Smooth muscle cell (in vitro differentiated cells): ENCODE measurements at regions not wholly inside any gene's neighbourhood (a gene's known extent, or its start where the extent isn't known, plus 50 kb on each side); places are given as distances from the start of the nearest gene placed in this dataset.

Source experiments
- DNase-seq: peaks from one replicate; lab custom pipeline; 2025; ENCODE audit not compliant: unreplicated experiment; lab: John Stamatoyannopoulos, UW
- H2AFZ ChIP-seq: fragments of 200-600 bp; sonication (generic); 2 replicates; pipeline ENCODE4 v1.6.0; 2016; ENCODE audit warnings: antibody characterized with exemption, low read depth, mild to moderate bottlenecking
- H3F3A ChIP-seq: fragments of 200-600 bp; sonication (generic); 2 replicates; pipeline ENCODE4 v1.6.0; 2017; ENCODE audit warnings: antibody characterized with exemption, low read depth
- H3K27ac ChIP-seq: fragments of 200-600 bp; sonication (generic); 2 replicates; pipeline ENCODE4 v1.5.1; 2016; ENCODE audit warnings: low read depth, mild to moderate bottlenecking
- H3K27me3 ChIP-seq: fragments of 200-600 bp; sonication (generic); 2 replicates; pipeline ENCODE4 v1.6.1; 2016; ENCODE audit warnings: low read depth, mild to moderate bottlenecking
- H3K36me3 ChIP-seq: fragments of 200-600 bp; sonication (generic); 2 replicates; pipeline ENCODE4 v1.5.1; 2016; ENCODE audit warnings: low read depth
- H3K4me1 ChIP-seq: fragments of 200-600 bp; sonication (generic); 2 replicates; pipeline ENCODE4 v1.5.1; 2016; ENCODE audit warnings: low read depth
- H3K4me2 ChIP-seq: fragments of 200-600 bp; sonication (generic); 2 replicates; pipeline ENCODE4 v1.6.0; 2016; ENCODE audit warnings: mild to moderate bottlenecking
- H3K4me3 ChIP-seq: fragments of 200-600 bp; sonication (generic); 2 replicates; pipeline ENCODE4 v1.5.1; 2016; ENCODE audit warnings: mild to moderate bottlenecking
- H3K79me2 ChIP-seq: fragments of 200-600 bp; sonication (generic); 2 replicates; pipeline ENCODE4 v1.6.0; 2016; ENCODE audit warnings: low read depth, mild to moderate bottlenecking
- H3K9ac ChIP-seq: fragments of 200-600 bp; sonication (generic); 2 replicates; pipeline ENCODE4 v1.6.0; 2016; ENCODE audit warnings: low read depth
- H3K9me3 ChIP-seq: fragments of 200-600 bp; sonication (generic); replicated peaks from 2 replicates; pipeline ENCODE4 v1.5.1; 2016; ENCODE audit warnings: low read depth
- H4K20me1 ChIP-seq: fragments of 200-600 bp; sonication (generic); 2 replicates; pipeline ENCODE4 v1.6.0; 2016; ENCODE audit warnings: low read depth
- CTCF ChIP-seq: fragments of 200-600 bp; sonication (generic); IDR thresholded peaks from 2 replicates; pipeline ENCODE4 v1.5.1; 2017; ENCODE audit warnings: borderline replicate concordance, mild to moderate bottlenecking, antibody characterized with exemption; ENCODE audit not compliant: insufficient read depth, poor library complexity, severe bottlenecking
- WGBS: methylation state at CpG from one replicate; pipeline ENCODE4 v1.1.7; 2016; ENCODE audit warnings: low lambda C conversion rate; 5-methylcytosine and 5-hydroxymethylcytosine counted together

GRCh38 chr2:45256173-45256866, 247.1 kb upstream of the SIX2 start:
- WGBS = 85% methylated on average over 7 of the region's 7 CpGs
- TF ChIP-seq CTCF = no peak

GRCh38 chr2:45255563-45255962, 246.3 kb upstream of the SIX2 start:
- Histone ChIP-seq H3K27ac (no peak overlapping the region), H4K20me1 (no peaks in the 10 kb centered on the region), H3K4me3 (no peak overlapping the region), H3K27me3 (no peaks in the 10 kb centered on the region), H3K9ac (no peak overlapping the region), H3K36me3 (no peaks in the 10 kb centered on the region), H3F3A (no peaks in the 10 kb centered on the region), H2AFZ (no peak overlapping the region), H3K9me3 (no peaks in the 10 kb centered on the region), H3K4me1 (peaks cover 30% of the 10 kb centered on the region), H3K79me2 (no peaks in the 10 kb centered on the region), H3K4me2 (no peak overlapping the region)
- DNase-seq = no peak
- no peak for TF ChIP-seq CTCF
- WGBS = 76% methylated on average over 3 of the region's 3 CpGs

More at GRCh38 chr2:45256173-45256866, 247.1 kb upstream of the SIX2 start:
- Histone ChIP-seq H3K79me2 (no peaks in the 10 kb centered on the region), H2AFZ (no peak overlapping the region), H4K20me1 (no peaks in the 10 kb centered on the region), H3K9ac (no peak overlapping the region), H3F3A (no peaks in the 10 kb centered on the region), H3K9me3 (no peaks in the 10 kb centered on the region), H3K4me2 (no peak overlapping the region), H3K27ac (no peak overlapping the region), H3K4me1 (peaks cover 30% of the 10 kb centered on the region), H3K4me3 (no peak overlapping the region), H3K36me3 (no peaks in the 10 kb centered on the region), H3K27me3 (no peaks in the 10 kb centered on the region)
- no peak for DNase-seq

DNA sequence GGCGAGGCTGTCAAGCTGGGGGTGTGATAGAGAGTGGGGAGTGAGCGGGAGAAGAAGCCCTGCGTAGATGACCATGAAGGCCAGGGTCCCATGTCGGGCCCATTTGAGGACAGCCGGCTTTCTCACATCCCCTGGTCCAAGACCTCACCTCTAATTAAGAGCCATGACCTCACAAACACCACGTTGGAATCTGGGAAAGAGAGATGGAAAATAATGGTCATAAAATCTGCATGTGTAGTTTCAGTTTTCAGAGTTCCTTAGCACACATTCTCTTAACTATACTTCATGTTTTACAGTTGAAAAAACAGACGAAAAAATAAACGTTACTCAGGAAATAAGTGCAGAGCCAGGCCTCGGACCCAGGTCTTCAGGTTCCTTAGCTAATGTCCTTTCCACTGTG, 244.8 kb upstream of the SIX2 start:
- Histone ChIP-seq H3K4me3 (no peak overlapping the region), H3K36me3 (no peaks in the 10 kb centered on the region), H3K4me2 (no peak overlapping the region), H3K9me3 (no peaks in the 10 kb centered on the region), H3K79me2 (no peaks in the 10 kb centered on the region), H4K20me1 (no peaks in the 10 kb centered on the region), H3K4me1 (peaks cover 26% of the 10 kb centered on the region), H3K27me3 (no peaks in the 10 kb centered on the region), H3K9ac (no peak overlapping the region), H3K27ac (no peak overlapping the region), H2AFZ (no peak overlapping the region), H3F3A (no peaks in the 10 kb centered on the region)
- TF ChIP-seq CTCF = no peak
- DNase-seq = no peak
- 92% methylated on average over 9 of the region's 9 CpGs for WGBS

DNA sequence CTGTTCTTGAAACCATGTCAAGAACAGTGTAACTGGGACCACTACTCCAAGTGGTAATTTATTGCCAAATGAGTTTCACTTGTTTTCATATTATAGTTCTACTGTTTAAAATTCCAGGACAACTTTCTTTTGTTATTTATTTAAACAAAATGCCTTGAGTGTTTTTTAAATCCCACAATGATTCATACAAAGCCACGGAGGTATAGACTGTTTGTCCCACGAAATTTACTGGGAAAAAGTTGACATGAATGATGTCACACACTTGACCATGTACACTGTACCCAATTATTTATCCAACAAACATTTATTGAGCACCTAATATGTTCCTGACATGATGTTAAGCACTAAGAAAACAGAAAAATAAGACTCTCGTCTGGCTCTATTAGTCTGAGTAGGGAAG, 243.9 kb upstream of the SIX2 start:
- no peaks in the 10 kb centered on the region for H3F3A ChIP-seq
- DNase-seq = no peak
- H3K79me2 ChIP-seq = no peaks in the 10 kb centered on the region
- no peaks in the 10 kb centered on the region for H3K27me3 ChIP-seq
- H4K20me1 ChIP-seq = no peaks in the 10 kb centered on the region
- H3K4me1 ChIP-seq = peaks cover 17% of the 10 kb centered on the region
- H3K27ac ChIP-seq = no peak overlapping the region
- WGBS = 74% methylated on average over 3 of the region's 3 CpGs
- no peak overlapping the region for H3K4me3 ChIP-seq
- H3K4me2 ChIP-seq = no peak overlapping the region
- TF ChIP-seq CTCF = no peak
- H3K9me3 ChIP-seq = no peaks in the 10 kb centered on the region
- H3K36me3 ChIP-seq = no peaks in the 10 kb centered on the region
- no peak overlapping the region for H3K9ac ChIP-seq
- no peak overlapping the region for H2AFZ ChIP-seq
